CD4-positive, alpha-beta T cell (primary cell): ENCODE measurements at regions not wholly inside any gene's neighbourhood (a gene's known extent, or its start where the extent isn't known, plus 50 kb on each side); places are given as distances from the start of the nearest gene placed in this dataset.

Source experiments
- ATAC-seq: fragments of 200-7000 bp; cut with Tn5 transposase; one replicate; pipeline ENCODE4 v1.10.0; 2022; ENCODE audit warnings: mild to moderate bottlenecking; ENCODE audit not compliant: poor library complexity
- CTCF ChIA-PET: fragments of 350-600 bp; sonication (Branson Sonifier 250); formaldehyde crosslinking; loops from one replicate; lab custom pipeline; 2021; ENCODE audit warnings: antibody characterized with exemption, inconsistent platforms; lab: Charles Lee
- POLR2A ChIA-PET: fragments of 350-600 bp; sonication (Branson Sonifier 250); formaldehyde crosslinking; loops from one replicate; lab custom pipeline; 2021; ENCODE audit warnings: antibody characterized with exemption, inconsistent platforms; lab: Charles Lee
- DNase-seq, 14 experiments: peaks; one replicate each; pipeline ENCODE4 v3.0.0-alpha.2; 2013 to 2020; ENCODE audit warnings: mixed read lengths in 2 of 14
- H3K27ac ChIP-seq, 2 donors: one replicate each; pipeline versions ENCODE4 v1.5.1 to v1.7.0; 2013; ENCODE audit warnings: low read length in 2 of 2, low read depth in 1 of 2, mild to moderate bottlenecking in 1 of 2
- H3K27me3 ChIP-seq, 2 experiments: 1 replicate in 1 of 2; 2 replicates in 1 of 2; pipeline versions ENCODE4 v1.6.1 to v1.7.0; 2013; ENCODE audit warnings: low read length in 2 of 2, control low read depth in 1 of 2, mild to moderate bottlenecking in 1 of 2, moderate library complexity in 1 of 2; ENCODE audit not compliant: insufficient read depth in 2 of 2, control insufficient read depth in 1 of 2
- H3K36me3 ChIP-seq: one replicate; pipeline ENCODE4 v1.6.1; 2013; ENCODE audit warnings: low read length, control low read depth; ENCODE audit not compliant: insufficient read depth
- H3K4me1 ChIP-seq: one replicate; pipeline ENCODE4 v1.6.1; 2013; ENCODE audit warnings: low read length, control low read depth; ENCODE audit not compliant: insufficient read depth
- H3K4me3 ChIP-seq: one replicate; pipeline ENCODE4 v1.5.1; 2013; ENCODE audit warnings: mild to moderate bottlenecking, low read length, moderate library complexity
- H3K9me3 ChIP-seq, 2 experiments: 1 replicate in 1 of 2; 2 replicates in 1 of 2; pipeline versions ENCODE4 v1.6.1 to v1.7.0; 2013; ENCODE audit warnings: low read length in 2 of 2, mild to moderate bottlenecking in 2 of 2, control low read depth in 1 of 2, moderate library complexity in 1 of 2; ENCODE audit not compliant: control insufficient read depth in 1 of 2, insufficient read depth in 1 of 2
- H3K27ac Mint-ChIP-seq: one replicate; pipeline ENCODE4 v1.8.0; 2020; ENCODE audit warnings: mixed read lengths
- H3K27me3 Mint-ChIP-seq: one replicate; pipeline ENCODE4 v1.8.0; 2021; ENCODE audit warnings: mixed read lengths
- H3K36me3 Mint-ChIP-seq: one replicate; pipeline ENCODE4 v1.8.0; 2021; ENCODE audit warnings: low read depth, mixed read lengths
- H3K4me1 Mint-ChIP-seq: one replicate; pipeline ENCODE4 v1.8.0; 2021; ENCODE audit warnings: low read depth, mixed read lengths
- H3K4me3 Mint-ChIP-seq: one replicate; pipeline ENCODE4 v1.8.0; 2020; ENCODE audit warnings: mild to moderate bottlenecking, mixed read lengths
- H3K9me3 Mint-ChIP-seq: one replicate; pipeline ENCODE4 v1.8.0; 2020; ENCODE audit warnings: mixed read lengths
- intact Hi-C, 2 experiments: fragments of 100-400 bp; cut with DNase I in 1 of 2; cut with micrococcal nuclease in 1 of 2; formaldehyde crosslinking; loops; one replicate each; pipeline versions ENCODE4 v1.15.1 to v1.9.0; 2023 to 2025; cut with DNase I, micrococcal nuclease
- TF ChIP-seq, protein P1 (sequence below): fragments of 200-600 bp; IDR thresholded peaks from one replicate; pipeline ENCODE4 v1.8.0; 2022; ENCODE audit warnings: antibody characterized with exemption, mild to moderate bottlenecking

DNA sequence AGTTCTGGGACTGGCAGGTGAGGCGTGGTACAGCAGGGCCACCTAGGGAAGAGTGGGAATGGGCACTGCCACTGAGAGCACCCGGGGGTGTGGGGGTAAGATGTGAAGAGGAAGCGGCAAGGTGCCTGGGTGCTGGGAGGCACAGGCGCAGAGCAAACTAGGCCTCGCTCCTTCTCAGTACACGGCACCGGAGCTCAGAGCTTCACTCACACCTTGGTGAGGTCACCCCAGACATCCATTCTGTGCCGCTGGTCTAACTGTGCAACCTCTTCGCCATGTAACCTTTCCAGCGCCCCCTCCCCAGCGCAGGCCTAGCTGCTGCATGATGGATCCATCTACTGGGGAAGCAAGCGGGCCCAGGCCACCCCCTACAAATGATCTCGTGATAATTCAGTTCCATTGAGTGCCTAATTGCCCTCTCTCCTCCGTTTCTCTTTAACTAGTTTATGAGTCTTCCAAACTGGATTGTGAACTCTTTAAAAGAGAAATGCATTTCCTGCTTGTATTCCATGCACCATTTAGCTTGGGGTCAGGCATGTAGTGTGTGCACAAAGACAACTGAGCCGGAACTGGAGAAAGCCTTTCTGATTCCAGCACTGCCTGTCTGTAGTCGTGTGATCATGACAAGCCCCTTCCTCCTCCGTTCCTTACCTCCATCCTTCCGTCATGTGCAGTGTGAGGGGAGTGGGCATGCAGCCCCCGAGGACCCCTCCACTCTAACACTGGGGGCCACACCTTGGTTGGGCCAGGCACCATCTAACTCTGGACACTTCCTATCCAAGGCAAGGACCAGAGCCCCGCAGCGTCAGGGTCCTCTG is 1475.2 kb downstream of the TBC1D22A start:
- H3K27me3 ChIP-seq = no peaks in the 10 kb centered on the region
- POLR2A ChIA-PET = no interaction called here
- ATAC-seq (no peak), DNase-seq (peak in 1 of 14 experiments; percentile 3)
- intact Hi-C loops = no loop called here
- peaks cover 0 to 15% of the 10 kb centered on the region in 2 experiments for H3K9me3 ChIP-seq
- TF ChIP-seq, protein P1, sequence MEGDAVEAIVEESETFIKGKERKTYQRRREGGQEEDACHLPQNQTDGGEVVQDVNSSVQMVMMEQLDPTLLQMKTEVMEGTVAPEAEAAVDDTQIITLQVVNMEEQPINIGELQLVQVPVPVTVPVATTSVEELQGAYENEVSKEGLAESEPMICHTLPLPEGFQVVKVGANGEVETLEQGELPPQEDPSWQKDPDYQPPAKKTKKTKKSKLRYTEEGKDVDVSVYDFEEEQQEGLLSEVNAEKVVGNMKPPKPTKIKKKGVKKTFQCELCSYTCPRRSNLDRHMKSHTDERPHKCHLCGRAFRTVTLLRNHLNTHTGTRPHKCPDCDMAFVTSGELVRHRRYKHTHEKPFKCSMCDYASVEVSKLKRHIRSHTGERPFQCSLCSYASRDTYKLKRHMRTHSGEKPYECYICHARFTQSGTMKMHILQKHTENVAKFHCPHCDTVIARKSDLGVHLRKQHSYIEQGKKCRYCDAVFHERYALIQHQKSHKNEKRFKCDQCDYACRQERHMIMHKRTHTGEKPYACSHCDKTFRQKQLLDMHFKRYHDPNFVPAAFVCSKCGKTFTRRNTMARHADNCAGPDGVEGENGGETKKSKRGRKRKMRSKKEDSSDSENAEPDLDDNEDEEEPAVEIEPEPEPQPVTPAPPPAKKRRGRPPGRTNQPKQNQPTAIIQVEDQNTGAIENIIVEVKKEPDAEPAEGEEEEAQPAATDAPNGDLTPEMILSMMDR = no peak
- Mint-ChIP-seq H3K4me3 (no peak overlapping the region), H3K27ac (no peak overlapping the region), H3K4me1 (no peaks in the 10 kb centered on the region), H3K9me3 (peaks cover 4% of the 10 kb centered on the region), H3K36me3 (no peaks in the 10 kb centered on the region), H3K27me3 (peaks cover 6% of the 10 kb centered on the region)
- H3K36me3 ChIP-seq = no peaks in the 10 kb centered on the region
- H3K4me1 ChIP-seq = no peaks in the 10 kb centered on the region
- H3K4me3 ChIP-seq = no peak overlapping the region
- CTCF ChIA-PET = no interaction called here
- H3K27ac ChIP-seq = no peak overlapping the region

GRCh38 chr22:48236261-48236660 is 1473.8 kb downstream of the TBC1D22A start:
- TF ChIP-seq, protein P1 = no peak
- ChIA-PET POLR2A (no interaction called here), CTCF (no interaction called here)
- Mint-ChIP-seq H3K4me1 (no peaks in the 10 kb centered on the region), H3K9me3 (peaks cover 4% of the 10 kb centered on the region), H3K27me3 (peaks cover 6% of the 10 kb centered on the region), H3K4me3 (no peak overlapping the region), H3K36me3 (no peaks in the 10 kb centered on the region), H3K27ac (no peak overlapping the region)
- DNase-seq (no peak), ATAC-seq (no peak)
- intact Hi-C loops = no loop called here
- H3K9me3 ChIP-seq = peaks cover 0 to 15% of the 10 kb centered on the region in 2 experiments
- H3K4me3 ChIP-seq = no peak overlapping the region
- H3K4me1 ChIP-seq = no peaks in the 10 kb centered on the region
- no peak overlapping the region for H3K27ac ChIP-seq
- no peaks in the 10 kb centered on the region for H3K36me3 ChIP-seq
- H3K27me3 ChIP-seq = no peaks in the 10 kb centered on the region

DNA sequence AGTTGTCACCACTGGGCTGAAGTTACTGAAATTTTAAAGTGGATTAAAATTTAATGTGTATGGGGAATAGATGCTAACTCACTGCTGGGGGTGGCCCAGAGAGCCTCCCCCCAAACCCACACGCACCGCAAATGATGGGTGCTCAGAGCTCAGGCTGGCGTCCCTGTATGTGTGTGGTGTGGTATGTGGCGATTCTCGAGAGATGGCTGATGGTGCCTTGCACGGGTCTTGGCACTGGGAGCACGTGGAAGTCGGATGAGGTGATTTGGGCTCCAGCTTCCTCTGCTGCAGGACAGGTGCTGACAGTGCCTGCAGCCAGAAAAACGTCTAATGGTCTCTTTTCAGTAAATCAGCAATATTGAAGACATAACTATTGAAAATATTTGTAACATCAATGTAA is 1473.3 kb downstream of the TBC1D22A start:
- no peak for ATAC-seq
- ChIA-PET CTCF (no interaction called here), POLR2A (no interaction called here)
- TF ChIP-seq, protein P1 = no peak
- no peak overlapping the region for H3K27ac ChIP-seq
- H3K4me1 ChIP-seq = no peaks in the 10 kb centered on the region
- H3K4me3 Mint-ChIP-seq = no peak overlapping the region
- DNase-seq = no peak
- no peaks in the 10 kb centered on the region for H3K36me3 Mint-ChIP-seq
- intact Hi-C loops = no loop called here
- H3K27ac Mint-ChIP-seq = no peak overlapping the region
- no peaks in the 10 kb centered on the region for H3K36me3 ChIP-seq
- H3K9me3 ChIP-seq = peaks cover 0 to 15% of the 10 kb centered on the region in 2 experiments
- peaks cover 6% of the 10 kb centered on the region for H3K27me3 Mint-ChIP-seq
- H3K9me3 Mint-ChIP-seq = peaks cover 4% of the 10 kb centered on the region
- no peaks in the 10 kb centered on the region for H3K27me3 ChIP-seq
- H3K4me3 ChIP-seq = no peak overlapping the region
- H3K4me1 Mint-ChIP-seq = no peaks in the 10 kb centered on the region
